ENCODE measurements at regions not wholly inside any gene's neighbourhood (a gene's known extent, or its start where the extent isn't known, plus 50 kb on each side); places are given as distances from the start of the nearest gene placed in this dataset.

DNA sequence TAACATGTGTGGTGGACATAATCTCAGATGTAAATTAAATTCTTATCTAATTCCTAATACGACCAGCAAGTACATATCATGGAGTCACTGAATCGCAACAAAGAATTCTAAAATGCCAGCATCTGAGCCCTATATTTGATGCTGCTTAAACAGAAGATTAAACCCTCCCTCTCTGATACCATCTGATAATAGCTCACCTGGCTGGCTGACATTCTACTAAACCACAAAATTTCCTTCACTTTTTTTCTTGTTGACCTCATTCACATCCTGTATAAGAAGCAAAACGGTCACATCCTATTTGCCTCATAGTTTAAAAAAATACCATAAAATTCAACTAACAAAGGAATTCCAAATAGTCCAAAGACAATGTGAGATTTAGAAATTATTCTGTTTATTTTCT is 371.6 kb upstream of the SLC8A1 start:
- ATAC-seq (ENCODE audit: low read depth) (no peak), DNase-seq (ENCODE audit: low spot score) (no peak)
- TF ChIP-seq, protein P1, sequence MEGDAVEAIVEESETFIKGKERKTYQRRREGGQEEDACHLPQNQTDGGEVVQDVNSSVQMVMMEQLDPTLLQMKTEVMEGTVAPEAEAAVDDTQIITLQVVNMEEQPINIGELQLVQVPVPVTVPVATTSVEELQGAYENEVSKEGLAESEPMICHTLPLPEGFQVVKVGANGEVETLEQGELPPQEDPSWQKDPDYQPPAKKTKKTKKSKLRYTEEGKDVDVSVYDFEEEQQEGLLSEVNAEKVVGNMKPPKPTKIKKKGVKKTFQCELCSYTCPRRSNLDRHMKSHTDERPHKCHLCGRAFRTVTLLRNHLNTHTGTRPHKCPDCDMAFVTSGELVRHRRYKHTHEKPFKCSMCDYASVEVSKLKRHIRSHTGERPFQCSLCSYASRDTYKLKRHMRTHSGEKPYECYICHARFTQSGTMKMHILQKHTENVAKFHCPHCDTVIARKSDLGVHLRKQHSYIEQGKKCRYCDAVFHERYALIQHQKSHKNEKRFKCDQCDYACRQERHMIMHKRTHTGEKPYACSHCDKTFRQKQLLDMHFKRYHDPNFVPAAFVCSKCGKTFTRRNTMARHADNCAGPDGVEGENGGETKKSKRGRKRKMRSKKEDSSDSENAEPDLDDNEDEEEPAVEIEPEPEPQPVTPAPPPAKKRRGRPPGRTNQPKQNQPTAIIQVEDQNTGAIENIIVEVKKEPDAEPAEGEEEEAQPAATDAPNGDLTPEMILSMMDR (IDR thresholded peaks at IDR 0.05; ENCODE audit: poor library complexity, severe bottlenecking) = no peak
- Histone ChIP-seq H3K4me1 (ENCODE audit: insufficient read depth, poor library complexity, severe bottlenecking) (peaks cover 4% of the 10 kb centered on the region), H3K9me3 (ENCODE audit: severe bottlenecking) (no peaks in the 10 kb centered on the region), H3K27me3 (ENCODE audit: insufficient read depth, poor library complexity, severe bottlenecking) (peaks cover 5% of the 10 kb centered on the region), H3K4me3 (ENCODE audit: severe bottlenecking) (no peak overlapping the region), H3K36me3 (ENCODE audit: low read depth) (no peaks in the 10 kb centered on the region), H3K27ac (ENCODE audit: poor library complexity, severe bottlenecking) (no peak overlapping the region)

DNA sequence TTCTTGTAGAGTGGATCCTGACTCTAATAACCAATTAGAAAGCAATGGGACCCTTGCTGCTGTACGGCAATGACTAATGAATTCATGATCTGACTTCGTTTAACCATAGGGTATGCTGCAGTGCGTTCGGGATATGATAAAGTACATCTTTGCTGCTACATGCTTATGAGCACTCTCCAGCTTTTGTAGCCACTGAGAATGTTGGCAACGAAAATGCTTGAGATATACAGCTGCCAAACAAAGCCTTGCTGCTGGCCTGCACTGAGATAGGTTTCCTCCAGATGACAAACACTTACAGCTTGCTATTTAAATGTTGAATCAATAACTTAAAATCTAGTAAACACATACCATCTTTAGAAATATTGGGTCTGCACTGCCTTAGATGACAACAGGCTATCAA is 372.4 kb upstream of the SLC8A1 start:
- no peaks in the 10 kb centered on the region for H3K9me3 ChIP-seq (ENCODE audit: severe bottlenecking)
- DNase-seq (ENCODE audit: low spot score) (no peak), ATAC-seq (ENCODE audit: low read depth) (no peak)
- TF ChIP-seq, protein P1 (IDR thresholded peaks at IDR 0.05; ENCODE audit: poor library complexity, severe bottlenecking) = no peak
- H3K4me3 ChIP-seq (ENCODE audit: severe bottlenecking) = no peak overlapping the region
- no peaks in the 10 kb centered on the region for H3K36me3 ChIP-seq (ENCODE audit: low read depth)
- H3K27ac ChIP-seq (ENCODE audit: poor library complexity, severe bottlenecking) = no peak overlapping the region
- H3K4me1 ChIP-seq (ENCODE audit: insufficient read depth, poor library complexity, severe bottlenecking) = peaks cover 4% of the 10 kb centered on the region
- H3K27me3 ChIP-seq (ENCODE audit: insufficient read depth, poor library complexity, severe bottlenecking) = peaks cover 5% of the 10 kb centered on the region

DNA sequence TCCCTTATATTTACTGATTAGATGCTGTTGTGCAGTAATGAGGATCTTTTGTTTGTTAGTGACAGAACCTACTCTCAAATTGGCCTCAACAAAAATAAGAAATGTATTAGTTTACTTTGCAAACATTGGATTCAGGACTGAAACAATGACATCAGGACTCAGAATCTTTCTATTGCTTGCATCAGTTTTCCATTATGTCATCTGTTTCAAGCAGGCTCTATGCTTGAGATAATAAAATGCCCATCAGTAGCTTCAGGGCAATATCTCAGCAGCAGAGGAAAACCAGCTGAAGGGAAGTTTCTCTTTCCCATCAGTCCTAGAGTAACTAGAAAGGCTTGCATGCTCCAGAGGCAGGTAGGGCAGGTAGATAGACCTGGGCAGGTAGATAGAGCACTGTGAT is 375.5 kb upstream of the SLC8A1 start:
- Histone ChIP-seq H3K4me1 (ENCODE audit: insufficient read depth, poor library complexity, severe bottlenecking) (no peaks in the 10 kb centered on the region), H3K27me3 (ENCODE audit: insufficient read depth, poor library complexity, severe bottlenecking) (no peaks in the 10 kb centered on the region), H3K36me3 (ENCODE audit: low read depth) (no peaks in the 10 kb centered on the region), H3K9me3 (ENCODE audit: severe bottlenecking) (no peaks in the 10 kb centered on the region), H3K4me3 (ENCODE audit: severe bottlenecking) (no peak overlapping the region), H3K27ac (ENCODE audit: poor library complexity, severe bottlenecking) (no peak overlapping the region)
- TF ChIP-seq, protein P1 (IDR thresholded peaks at IDR 0.05; ENCODE audit: poor library complexity, severe bottlenecking) = no peak
- ATAC-seq (ENCODE audit: low read depth) (no peak), DNase-seq (ENCODE audit: low spot score) (no peak)

DNA sequence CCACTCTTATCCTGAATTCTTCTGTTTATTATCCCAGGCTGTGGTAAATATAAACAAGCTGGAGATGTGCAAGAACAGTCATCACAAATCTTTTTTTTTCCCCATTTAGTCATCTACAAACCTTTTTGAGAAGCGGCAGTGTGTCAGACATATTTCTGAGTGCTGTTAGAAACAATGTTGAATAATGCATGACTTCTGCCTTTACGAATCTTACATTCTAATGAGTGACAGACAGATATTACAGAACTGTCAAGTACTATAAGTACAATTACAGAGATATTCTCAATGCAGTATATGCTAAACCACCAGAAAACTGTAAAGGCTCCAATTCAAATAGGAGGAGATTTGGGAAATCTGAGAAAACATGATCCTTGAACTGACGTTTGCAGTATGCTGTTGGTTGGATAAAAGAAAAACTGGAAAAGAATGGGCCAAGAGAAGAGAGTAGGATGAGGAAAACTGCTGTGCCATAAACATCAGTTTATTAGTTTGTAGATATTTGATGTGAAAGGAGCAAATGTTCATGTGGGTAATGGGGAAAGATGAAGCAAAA is 379.5 kb upstream of the SLC8A1 start:
- no peaks in the 10 kb centered on the region for H3K27me3 ChIP-seq (ENCODE audit: insufficient read depth, poor library complexity, severe bottlenecking)
- no peaks in the 10 kb centered on the region for H3K36me3 ChIP-seq (ENCODE audit: low read depth)
- DNase-seq (ENCODE audit: low spot score) = no peak
- no peaks in the 10 kb centered on the region for H3K9me3 ChIP-seq (ENCODE audit: severe bottlenecking)
- no peak overlapping the region for H3K27ac ChIP-seq (ENCODE audit: poor library complexity, severe bottlenecking)
- no peak overlapping the region for H3K4me3 ChIP-seq (ENCODE audit: severe bottlenecking)
- ATAC-seq (ENCODE audit: low read depth) = no peak
- TF ChIP-seq, protein P1 (IDR thresholded peaks at IDR 0.05; ENCODE audit: poor library complexity, severe bottlenecking) = no peak
- H3K4me1 ChIP-seq (ENCODE audit: insufficient read depth, poor library complexity, severe bottlenecking) = no peaks in the 10 kb centered on the region

DNA sequence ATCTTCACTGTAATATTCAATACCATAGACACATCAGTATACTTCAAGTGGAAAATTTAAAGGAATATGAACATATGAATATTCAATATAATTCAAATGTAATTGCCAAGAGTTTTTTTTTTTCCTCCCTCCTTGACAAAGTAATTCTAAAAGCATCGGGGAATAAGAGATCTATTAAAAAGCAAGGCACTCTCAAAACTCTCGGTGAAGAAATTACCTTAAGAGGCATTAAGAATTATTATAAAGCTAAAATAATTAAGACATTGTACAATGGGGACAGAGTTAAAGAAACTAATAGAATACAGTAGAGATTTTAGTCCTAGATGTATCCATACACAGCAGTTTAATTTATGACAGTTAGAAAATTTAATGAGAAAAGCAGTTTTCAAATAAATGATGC is 390.0 kb upstream of the SLC8A1 start:
- H3K36me3 ChIP-seq (ENCODE audit: low read depth) = no peaks in the 10 kb centered on the region
- no peaks in the 10 kb centered on the region for H3K27me3 ChIP-seq (ENCODE audit: insufficient read depth, poor library complexity, severe bottlenecking)
- TF ChIP-seq, protein P1 (IDR thresholded peaks at IDR 0.05; ENCODE audit: poor library complexity, severe bottlenecking) = no peak
- H3K4me3 ChIP-seq (ENCODE audit: severe bottlenecking) = no peak overlapping the region
- no peak for ATAC-seq (ENCODE audit: low read depth)
- H3K9me3 ChIP-seq (ENCODE audit: severe bottlenecking) = no peaks in the 10 kb centered on the region
- H3K4me1 ChIP-seq (ENCODE audit: insufficient read depth, poor library complexity, severe bottlenecking) = no peaks in the 10 kb centered on the region
- H3K27ac ChIP-seq (ENCODE audit: poor library complexity, severe bottlenecking) = no peak overlapping the region
- no peak for DNase-seq (ENCODE audit: low spot score)

Data from RWPE2 (cell line).